Lower leg skin (tissue), 3 donors: ENCODE measurements at regions not wholly inside any gene's neighbourhood (a gene's known extent, or its start where the extent isn't known, plus 50 kb on each side); places are given as distances from the start of the nearest gene placed in this dataset.

Source experiments
- POLR2A ChIP-seq, 2 donors: fragments of 450-650 bp; IDR thresholded peaks; one replicate each; pipeline ENCODE4 v1.6.1; 2016 to 2017; ENCODE audit warnings: antibody characterized with exemption in 2 of 2, mild to moderate bottlenecking in 1 of 2, moderate library complexity in 1 of 2
- TF ChIP-seq, protein P1 (sequence below), 3 donors: fragments of 450-650 bp; IDR thresholded peaks; one replicate each; pipeline ENCODE4 v1.5.1; 2016; ENCODE audit warnings: antibody characterized with exemption in 3 of 3, mild to moderate bottlenecking in 3 of 3, moderate library complexity in 2 of 3

DNA sequence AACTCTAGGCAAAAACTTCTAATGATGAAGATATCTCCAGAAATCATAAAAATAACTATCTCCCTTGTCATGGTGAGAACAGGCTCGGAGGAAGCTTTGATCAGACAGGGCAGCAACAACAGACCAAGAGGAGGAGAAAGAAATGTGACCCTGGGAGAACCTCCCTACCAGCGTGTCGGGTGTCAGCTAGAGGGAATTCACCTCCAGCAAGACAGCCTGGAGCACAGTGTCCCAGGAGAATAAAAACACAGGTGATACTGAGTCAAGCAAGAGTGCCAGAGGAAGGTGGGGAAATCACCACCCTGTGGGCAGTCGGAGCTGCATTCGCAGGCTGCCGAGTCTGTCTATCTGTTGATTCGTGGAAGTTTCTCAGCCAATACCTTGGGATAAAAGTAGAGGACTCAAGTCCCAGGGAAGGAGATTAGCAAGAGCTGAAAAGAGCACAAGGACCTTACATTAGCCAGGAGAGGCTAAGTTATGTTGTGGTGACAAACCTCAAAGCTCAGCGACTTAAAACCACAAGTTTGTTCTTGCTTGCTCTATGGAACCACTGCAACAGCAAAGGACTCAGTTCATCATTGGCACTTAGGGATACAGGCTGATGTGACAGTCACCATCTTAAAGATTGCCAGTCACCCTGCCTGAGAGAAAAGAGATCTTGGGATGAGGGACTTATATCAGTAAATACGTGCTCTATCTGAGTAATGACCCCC is 598.3 kb downstream of the CCDC171 start:
- TF ChIP-seq POLR2A (IDR thresholded peaks at IDR 0.05) = no peak
- TF ChIP-seq, protein P1, sequence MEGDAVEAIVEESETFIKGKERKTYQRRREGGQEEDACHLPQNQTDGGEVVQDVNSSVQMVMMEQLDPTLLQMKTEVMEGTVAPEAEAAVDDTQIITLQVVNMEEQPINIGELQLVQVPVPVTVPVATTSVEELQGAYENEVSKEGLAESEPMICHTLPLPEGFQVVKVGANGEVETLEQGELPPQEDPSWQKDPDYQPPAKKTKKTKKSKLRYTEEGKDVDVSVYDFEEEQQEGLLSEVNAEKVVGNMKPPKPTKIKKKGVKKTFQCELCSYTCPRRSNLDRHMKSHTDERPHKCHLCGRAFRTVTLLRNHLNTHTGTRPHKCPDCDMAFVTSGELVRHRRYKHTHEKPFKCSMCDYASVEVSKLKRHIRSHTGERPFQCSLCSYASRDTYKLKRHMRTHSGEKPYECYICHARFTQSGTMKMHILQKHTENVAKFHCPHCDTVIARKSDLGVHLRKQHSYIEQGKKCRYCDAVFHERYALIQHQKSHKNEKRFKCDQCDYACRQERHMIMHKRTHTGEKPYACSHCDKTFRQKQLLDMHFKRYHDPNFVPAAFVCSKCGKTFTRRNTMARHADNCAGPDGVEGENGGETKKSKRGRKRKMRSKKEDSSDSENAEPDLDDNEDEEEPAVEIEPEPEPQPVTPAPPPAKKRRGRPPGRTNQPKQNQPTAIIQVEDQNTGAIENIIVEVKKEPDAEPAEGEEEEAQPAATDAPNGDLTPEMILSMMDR (IDR thresholded peaks at IDR 0.05) = no peak
